GM21447 (cell line): ENCODE measurements at regions not wholly inside any gene's neighbourhood (a gene's known extent, or its start where the extent isn't known, plus 50 kb on each side); places are given as distances from the start of the nearest gene placed in this dataset.
A peak's percentile ranks its signal among the peaks of the same experiment; 100 is the strongest.

Experiments used
- ATAC-seq: cut with Tn5 transposase; IDR thresholded peaks from one replicate; pipeline ENCODE4 v1.9.1; 2021; ENCODE audit not compliant: unreplicated experiment

DNA sequence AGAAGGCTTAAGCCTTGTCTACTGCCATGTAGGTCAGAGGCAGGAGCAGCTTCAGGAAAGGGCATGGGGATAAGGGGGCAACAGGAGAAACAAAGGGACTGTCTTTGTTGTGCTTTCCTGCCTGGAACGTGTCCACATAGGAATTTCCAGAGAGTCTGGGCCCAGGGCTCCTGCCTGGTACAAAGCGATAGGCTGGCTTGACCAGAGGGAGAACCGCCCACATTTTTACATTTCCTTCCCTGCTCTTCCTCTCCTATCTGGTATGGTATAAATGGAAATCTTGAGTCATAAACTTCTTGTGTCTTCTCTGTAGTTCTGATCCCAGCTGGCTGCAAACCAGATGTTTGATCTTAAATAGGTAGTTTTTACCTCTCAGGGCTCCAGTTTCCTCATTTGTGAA is 414.8 kb downstream of the HRH4 start:
- ATAC-seq: no peak

DNA sequence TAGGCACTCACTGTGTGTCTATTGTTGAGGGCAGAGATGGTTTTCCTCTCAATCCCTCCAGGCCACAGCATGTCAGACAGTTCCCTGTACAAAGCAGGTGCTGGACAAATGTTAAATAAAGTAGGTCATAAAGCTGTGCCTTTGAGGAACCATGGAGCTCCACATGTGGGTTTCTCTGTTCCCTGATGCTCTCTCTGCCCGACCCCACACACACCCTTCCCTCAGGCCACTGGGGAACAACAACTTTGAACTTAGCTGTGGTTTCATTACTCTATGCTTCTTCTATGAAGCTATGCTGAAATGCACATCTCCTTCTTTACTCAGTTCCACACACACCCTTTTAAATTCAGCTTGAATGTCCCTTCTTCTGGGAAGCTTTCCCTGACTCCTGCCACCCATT is 415.3 kb downstream of the HRH4 start:
- ATAC-seq: no peak

DNA sequence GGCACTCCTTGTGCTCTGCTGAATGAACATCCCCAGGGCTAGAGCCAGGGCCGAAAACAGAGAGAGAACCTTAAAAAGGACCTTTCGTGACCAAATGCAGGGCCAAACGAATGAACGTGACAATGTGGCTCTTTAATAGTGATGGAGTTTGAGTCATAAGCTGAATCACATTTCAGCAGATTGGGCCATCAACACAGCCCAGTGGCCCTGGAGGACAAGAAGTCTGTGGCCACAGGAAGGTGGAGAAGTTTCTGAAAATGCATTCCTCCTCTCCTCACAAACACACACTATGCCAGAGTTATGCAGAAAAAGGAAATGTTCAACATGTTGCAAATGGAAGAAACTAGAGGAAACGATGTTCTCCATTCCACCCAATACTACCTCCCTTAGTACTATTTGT is 415.8 kb downstream of the HRH4 start:
- no peak for ATAC-seq

DNA sequence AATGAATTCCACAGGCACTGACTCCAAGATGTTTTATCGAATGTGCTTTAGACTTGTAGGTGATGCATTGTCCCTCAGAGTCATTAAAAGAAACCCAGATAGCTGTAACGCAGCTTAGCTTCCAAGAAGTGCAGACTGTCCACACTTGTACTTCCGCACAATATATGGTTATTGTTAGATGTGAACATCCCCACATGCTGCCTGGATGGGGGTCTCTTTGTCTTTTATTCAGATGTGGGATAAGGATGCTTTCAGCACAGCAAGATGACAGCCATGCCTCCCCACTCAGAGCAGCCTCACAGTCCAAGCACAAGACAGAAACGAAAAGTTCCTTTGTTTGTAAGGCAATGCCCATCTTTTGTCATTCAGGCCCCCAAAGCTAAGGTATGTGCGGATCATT is 416.6 kb downstream of the HRH4 start:
- no peak for ATAC-seq

DNA sequence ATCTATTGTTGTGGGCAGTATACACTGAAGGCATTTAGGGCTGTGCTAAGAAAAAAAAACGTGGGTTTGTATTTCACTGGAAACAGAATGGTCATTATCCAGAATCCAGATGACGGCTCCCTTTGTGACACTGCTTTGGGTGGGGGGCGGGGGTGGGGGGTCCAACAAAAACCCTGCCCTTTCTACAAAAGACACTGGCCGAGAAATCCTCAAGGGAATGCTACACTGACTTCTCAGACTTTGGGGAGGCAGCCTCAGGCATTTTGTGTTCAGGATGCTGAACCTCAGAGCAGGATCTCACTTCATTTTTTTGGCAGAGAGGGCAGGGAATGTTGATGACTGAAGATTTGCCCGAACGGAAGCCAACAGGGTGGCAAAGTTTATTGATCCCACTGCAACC is 417.1 kb downstream of the HRH4 start:
- ATAC-seq: no peak

DNA sequence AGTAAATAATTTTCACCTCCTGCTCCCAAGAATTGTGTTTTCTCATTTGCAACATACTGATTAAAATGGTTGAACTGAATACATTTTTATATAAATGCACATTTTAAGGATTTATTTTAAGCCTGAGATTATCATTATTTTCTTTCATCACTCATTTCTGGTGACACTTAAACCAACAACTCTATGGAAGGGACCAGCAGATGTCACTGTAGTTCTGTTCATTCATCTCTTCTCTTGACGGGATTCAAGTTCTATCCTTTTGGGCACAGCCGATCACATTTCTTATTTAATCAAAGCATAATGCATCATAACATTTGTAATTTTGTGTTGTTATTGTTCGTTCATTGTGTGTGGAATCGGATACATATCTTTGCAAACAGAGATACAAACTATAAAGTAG is 417.9 kb downstream of the HRH4 start:
- ATAC-seq: no peak

DNA sequence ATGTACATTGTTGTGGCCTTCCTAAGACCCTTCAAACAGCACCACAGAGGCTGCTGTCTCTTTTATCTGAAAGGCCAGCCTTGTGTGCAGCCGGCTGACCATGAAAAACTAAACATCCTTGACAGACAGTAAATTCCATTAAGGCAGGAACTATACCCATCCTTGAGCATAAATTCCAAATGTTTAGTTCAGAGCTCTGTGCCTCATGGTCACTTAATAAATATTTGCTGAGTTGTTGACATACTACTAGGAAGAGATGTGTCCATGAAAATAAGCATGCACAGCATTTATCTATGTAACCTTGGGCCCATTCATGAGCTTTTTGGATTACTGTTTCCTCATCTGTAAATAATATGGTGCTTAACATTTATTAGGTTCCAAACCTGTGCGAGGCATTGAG is 424.8 kb downstream of the HRH4 start:
- ATAC-seq: no peak

DNA sequence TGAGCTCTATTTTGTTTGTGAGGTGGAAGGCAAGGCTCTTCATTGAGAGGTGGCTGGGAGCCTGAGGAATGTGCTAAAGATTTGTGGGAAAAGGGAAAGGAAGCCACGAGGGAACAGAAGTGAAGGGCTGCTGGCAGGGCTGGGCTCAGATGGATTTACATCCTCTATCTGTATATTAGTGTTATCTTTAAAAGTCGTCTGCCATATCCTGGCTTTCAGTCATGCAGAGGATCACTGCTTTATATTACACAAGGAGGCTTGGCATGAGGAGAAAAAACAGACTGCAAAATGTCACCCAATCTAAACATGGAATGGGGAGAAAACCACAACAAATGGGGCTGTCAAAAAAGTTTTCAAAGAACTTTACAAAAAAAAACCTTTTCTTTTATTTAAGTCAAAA is 434.4 kb downstream of the HRH4 start:
- ATAC-seq: no peak

DNA sequence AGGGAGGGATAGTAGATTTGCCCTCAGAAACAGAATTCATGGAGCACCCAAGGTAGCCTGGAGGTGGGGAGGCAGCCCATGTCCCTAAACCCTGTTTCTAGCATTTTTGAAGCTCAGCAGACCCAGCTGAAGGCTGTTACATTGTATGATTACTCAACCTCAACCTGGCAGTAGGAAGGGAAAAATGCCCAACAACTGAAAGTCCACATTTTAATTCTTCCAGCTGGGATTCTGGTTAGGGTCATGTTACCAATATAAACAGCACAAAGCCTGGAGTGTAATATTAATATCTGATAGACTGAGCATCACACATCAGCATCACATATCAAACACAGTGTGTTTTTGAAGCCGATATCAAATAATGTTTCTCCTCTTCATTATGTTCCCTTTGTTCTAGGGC is 437.0 kb downstream of the HRH4 start:
- ATAC-seq: no peak

DNA sequence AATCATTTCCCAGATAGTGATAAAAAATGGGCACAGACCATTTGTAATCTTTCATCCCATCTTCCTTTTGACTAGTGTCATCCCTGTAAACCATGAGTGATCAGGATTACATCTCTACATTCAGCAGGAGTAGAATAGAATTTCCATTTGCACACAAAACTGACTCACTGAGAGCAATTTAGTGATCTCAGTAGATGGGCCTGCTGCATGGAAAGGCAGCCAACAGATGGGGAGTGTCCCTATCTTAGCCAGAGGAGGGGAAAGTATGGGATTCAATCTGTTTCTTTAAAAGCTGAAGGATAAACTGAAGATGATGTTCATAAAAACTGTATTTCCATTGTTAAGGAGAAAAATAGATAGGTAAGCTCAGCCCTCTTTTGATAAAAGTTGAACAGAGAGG is 441.7 kb downstream of the ZNF521 start:
- ATAC-seq: no peak

DNA sequence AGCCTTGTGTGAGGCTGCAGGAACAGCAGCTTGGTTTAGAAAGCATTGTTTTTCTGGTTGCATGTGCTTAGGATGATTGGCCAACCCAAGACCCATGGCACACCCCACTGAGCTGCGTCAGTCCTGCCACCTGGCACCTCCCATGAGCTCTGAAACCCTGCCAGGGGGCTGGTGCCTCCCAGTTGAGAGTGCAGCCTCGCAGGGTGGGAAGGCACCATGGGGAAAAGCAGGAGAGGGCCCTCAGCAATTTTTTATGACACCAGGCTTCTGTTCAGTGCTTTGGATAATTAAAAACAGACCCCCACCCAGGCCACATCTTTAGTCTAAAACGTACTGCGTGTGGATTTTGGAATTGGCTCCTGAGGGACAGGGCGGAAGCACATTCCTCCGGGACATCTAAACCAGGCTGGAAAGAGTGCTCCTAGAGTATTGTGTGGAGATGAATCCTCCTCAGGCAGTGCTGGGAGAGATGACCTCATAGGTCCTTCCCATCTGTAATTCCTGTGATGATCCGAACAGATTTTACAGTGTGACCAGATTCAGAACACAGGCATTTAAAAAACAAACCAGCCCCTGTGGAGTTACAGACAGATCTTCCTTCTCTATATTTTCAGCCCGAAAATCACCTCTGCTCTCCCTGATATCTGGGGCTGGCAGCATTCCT is 438.3 kb downstream of the ZNF521 start:
- ATAC-seq: no peak

DNA sequence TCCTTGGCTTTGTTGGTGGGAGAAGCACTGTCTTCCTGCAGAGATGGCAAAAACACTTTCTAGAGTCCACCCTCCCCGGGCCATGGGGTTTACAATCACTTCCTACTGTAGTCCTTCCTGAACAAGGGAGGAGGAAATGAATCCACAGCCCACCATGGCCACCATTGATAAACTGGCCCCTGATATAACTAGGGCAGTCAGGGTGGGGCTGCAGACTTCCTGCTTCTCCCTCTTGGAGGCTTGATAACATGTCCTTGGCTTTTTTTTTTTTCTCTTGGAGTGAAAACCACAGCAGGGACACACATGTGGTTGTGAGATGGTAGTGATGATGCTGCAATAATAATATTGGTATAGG is 437.8 kb downstream of the ZNF521 start:
- no peak for ATAC-seq

DNA sequence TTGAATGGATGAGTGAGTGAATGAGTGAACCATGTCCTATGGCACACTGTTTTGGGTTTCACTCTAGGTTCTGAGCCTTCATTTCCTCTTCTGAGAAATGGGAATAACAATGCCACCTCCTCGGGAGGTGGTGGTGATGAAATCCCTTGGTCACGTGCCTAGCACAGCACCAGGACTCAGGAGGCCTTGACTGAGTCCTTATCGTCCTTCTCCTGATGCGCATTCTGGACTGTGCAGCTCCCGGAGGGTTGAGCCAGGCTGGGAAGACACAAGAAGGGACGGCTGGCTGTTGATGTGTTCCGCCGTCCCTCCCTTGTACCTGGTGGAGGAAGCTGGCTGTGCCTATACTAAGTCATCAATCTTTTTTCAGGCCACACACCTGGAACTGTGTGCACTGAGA is 437.3 kb downstream of the ZNF521 start:
- ATAC-seq: no peak

DNA sequence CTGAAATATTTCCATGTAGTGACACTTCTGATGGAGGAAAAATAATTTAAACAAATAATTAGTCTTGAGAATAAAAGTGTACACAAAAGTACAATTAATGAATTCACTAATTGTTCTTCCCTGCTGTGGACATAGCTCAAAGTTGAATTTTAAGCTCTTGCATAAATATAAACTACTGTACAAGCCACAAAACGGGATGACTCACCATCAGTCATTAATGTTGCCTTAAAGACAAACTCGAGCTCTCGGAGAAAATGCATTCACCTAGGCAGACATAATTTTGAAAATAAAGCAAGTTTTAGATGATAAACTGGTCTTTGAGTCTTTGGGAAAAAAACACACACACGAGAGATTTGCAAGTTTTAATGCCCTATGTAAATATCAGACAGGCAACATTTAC is 436.4 kb downstream of the ZNF521 start:
- ATAC-seq: no peak

DNA sequence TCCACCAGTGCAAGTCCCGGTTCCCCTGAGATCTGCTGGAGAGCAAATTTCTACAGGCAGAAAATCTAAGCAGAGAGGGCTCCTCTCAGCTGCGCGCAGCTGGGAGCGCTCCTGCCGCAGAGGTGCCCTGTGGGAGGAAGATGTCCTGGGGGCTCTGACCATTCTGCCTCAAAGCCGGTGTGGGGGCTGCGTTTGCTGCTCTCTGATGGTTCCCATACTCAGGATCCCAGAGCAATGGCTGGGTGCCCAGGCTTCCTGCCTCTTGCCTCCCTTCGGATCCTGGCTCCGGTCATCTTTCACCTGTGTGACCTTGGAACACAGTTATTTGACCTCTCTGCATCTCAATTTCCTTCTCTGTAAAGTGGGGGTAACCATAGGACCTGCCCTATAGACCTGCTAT is 434.2 kb downstream of the ZNF521 start:
- no peak for ATAC-seq

DNA sequence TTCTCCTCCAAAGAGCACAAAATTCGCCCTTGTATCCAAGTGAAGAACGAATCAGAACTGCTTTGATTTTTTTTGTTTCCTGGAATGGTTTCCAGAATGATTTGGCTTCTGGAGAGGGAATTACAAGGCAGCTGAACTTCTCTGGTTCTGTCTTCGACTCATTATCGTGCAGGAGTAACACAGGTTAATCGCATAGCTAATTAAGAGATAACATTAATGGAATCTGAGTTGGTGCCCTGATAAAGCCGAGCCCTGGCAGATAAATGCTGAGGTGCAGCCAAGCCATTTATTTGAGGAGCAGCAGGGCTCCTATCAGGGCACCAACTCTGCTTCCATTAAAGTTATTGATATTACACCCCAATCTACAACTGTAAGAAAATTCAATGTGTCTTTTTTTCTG is 433.7 kb downstream of the ZNF521 start:
- ATAC-seq: no peak

DNA sequence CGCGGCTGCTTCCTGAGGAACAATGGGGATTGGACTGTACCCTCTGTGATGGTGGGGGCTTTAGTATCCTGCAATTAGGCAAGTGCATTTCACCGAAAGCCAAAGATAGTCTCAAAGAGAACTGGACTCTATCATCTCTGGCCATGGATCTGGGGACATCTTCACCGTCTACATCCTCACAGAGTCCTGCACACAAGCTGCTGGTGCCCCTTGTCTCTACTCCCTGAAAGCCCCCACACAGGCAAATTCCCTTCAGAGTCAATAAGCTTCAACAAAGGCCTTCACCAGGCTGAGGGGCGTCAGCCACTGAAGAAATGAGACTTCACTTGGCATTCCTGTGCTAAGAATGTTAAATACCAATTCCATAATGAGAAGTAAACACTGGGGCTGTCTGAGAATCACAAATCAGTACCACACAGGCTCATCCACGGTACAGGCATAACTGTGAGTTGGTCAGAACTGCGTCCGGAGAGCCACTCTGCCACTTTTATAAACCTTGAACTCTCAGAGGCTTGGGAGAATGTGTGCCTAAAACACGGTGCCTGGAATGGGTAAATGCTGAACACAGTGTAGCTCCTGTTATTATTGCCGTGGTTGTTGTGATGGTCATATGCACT is 432.7 kb downstream of the ZNF521 start:
- no peak for ATAC-seq

DNA sequence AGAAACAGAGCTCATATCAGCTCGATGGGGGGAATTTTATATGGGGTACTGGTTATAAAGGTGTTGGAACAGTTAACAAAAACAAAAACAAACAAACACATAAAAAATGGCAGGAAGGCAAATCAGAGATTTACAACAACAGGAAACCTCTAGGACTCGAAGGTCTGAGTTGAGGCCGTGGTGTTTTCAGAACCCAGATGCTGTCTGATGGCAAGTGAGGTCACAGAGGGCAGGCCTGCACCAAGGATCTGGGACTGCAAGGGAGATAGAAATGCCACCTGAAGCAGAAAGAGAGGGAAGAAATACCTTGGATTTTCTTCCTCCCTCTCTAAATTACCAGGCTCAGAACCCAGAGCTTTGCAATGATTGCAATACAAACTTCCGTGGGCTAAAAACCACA is 429.5 kb downstream of the ZNF521 start:
- peak; percentile 55 for ATAC-seq

DNA sequence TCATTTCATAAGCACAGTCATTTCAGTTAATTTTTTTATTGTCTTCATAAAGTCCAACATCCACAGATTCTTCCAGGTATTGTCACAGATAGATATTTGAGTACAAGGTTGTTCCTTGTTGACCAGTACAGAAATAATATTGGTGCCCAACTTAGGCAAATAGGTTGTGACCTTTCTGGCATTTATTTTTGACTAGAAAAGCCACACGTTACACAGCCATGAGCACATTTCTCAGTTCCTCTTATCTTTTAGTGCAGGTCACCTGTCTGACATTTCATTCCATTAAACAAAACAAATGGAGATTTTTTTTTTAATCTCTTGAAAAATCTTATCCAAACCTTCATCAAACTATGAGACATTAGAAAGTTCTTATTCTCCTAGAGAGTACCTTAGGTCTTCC is 428.8 kb downstream of the ZNF521 start:
- ATAC-seq: peak; percentile 93

DNA sequence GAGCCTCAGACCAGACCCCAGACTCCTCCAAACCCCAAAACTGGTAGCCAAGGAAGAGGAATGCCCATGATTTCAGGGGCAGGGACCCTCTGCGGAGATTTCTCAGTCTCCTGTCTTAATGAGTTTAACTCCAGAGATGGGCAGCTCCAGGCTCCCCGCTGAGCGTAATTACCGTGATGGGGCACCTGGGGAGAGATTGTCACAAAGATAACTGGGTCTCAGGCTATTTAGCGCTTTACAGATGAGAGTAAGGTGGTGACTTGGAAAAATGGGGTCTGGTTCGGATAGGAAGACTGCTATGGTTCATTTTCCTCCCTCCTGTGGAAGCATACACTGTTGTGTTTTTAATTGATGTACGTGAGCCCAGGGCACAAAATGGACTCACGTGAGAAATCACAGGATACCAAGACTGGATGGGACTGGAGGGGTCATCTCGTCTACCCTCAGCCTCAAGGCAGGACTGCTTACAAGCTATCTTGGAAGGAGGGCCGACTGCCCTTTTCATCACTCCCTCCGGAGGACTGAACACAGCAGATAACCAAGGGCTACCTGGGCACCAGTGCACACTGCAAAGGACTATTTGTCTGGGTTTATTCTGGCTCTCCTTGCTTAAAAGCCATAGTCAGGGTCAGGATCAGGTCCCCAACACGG is 427.8 kb downstream of the ZNF521 start:
- ATAC-seq: no peak

DNA sequence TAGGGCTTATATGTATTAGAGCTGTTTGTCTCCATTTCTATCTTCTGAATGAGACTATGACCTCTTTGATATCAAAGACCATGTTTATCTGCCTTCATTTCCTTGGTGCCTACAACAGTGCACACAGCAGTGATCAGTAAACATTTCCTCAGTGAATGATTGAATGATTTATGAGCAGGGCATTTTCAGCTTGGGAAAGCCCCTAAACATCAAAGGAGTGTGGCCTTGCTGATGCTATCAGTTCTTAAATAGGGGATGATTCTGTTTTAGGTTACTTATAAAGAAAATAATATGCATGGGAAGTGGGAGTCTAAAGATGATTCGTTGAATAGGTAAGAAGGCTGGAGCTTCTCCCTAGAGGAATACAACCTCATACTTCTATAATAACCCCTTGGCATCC is 425.3 kb downstream of the ZNF521 start:
- no peak for ATAC-seq

DNA sequence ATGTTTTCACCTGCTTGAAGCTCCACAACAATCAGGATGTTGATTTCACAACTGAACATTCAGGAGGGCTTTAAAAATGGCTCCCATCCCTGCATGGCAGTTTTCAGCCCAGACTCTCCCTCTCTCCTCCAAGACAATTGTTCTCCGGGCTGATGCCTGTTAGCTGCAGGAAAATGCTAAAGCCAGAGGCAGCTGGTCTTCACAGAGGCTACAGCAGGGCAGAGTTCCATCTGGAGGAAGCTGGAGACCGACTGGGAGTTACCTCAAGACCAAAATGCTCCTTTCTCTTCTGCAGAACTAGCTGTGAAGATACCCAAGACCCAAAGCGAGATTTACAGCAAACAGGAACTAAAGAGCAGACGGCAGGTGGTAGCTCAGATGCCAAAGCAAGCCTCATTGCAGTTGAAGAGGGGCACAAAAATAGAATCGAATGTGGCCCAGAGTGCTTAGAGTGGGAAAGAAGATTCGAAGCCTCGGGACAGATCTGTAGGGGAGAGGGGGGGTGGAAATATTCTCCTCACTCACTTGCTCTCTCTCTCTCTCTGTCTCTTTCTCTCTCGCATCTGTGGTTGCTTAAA is 423.6 kb downstream of the ZNF521 start:
- no peak for ATAC-seq
